ELR (cell line): ENCODE measurements at regions not wholly inside any gene's neighbourhood (a gene's known extent, or its start where the extent isn't known, plus 50 kb on each side); places are given as distances from the start of the nearest gene placed in this dataset.
A peak's percentile ranks its signal among the peaks of the same experiment; 100 is the strongest.

Source experiments
- DNase-seq: peaks from one replicate; pipeline ENCODE4 v3.0.0-alpha.2; 2015; ENCODE audit warnings: low read depth

DNA sequence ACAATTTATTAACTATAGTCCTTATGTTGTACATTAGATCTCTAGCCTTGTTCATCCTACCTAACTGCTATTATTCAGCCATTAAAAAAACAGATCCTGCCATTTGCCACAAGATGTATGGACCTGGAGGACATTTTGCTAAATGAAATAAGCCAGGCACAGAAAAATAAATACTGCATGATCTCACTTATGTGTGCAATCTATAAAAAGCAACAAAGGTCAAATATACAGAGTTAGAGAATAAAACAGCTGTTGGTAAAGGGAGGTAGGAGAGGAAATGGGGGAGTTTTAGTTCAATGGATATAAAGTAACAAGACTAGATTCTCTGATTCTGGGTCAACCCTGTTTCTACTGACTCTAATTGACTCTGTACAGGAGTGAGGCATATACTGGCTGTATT is 103.3 kb upstream of the FAM9C start:
- no peak for DNase-seq

DNA sequence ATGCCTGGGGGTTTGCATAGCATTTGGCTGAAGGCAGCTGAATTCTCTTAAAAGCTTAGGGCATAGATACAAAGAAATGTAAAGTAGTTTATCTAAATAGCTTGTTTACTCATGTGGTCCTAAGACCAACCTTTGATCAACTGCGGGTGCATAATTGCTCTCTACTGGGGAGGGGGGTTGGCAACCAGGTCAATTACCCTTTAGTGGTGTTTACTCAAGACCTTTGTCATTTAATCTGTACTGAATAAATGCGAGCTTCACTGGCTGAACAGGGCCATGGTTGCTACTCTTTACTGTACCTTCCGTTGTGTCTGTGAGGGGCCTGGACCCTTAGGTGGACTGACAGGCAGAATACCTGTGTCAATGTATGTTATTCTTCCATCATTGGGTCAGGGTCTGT is 102.7 kb upstream of the FAM9C start:
- no peak for DNase-seq

DNA sequence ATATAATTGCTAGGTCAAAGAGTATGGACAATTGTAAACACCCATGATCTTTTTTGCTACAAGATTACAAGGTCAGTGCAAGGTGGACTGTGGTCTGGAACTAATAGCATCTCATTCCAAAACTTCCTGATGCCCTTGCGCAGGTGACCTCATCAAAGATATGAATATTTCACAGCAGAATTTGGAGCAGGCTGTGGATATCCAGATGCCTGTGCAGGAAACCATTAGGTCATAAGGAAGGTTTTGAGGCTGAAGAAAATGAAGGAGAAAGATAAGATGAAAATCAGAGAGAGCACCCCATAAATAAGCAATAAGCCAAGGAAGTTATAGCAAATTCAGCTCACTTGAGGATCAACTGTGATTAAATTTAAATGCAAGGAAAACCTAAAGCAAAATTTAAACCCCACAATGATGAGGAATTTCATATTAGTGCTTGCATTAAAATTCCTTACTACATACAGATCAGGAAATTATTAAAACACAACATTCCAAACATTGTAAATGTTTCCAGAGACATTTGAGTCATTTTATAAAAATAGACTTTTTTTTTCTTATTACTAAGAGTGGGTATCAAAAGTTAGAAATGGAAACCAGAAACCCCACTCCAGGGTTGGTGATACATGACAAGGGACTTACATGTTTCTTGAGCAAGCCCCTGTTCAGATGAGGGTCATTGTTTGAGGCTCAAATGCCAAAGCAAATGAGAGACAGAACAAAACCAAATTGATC is 100.7 kb upstream of the FAM9C start:
- no peak for DNase-seq

DNA sequence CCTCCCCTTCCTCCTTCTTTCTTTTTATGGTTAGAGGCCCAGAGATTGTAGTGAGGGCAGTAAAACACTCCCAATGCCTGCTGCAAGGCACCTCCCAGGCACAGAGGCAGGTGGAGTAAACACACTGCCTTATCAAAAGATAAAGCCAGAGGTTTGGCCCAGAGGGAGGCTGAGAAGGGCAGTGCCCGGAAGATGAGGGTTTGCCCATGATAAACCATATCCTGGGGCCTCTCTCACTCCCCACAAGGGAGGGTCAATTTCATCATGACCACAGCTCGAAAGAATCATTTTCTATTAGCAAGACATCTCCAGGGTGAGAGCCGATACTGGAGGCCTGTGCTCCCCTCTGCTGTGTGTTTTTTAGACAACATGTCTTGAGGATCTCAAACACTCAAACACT is 98.5 kb upstream of the FAM9C start:
- DNase-seq = no peak

DNA sequence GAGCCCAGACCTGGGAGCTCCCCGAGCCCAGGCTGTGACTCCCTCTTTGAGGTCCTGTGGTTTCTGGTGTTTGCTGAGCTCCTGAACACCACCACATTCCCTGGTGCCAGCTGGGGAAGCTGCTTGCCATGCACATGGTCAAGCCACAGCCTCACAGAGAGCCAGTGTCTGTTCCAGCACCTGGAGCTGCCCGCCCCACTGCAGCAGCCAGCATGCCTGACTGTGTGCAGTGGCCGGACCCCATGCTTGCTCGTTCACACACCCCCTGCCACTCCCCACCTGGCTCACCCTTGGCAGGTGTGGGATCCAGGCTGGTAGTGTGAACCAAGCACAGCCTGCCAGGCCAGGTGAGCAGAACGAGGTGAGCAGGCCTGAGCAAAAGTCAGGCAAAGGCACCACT is 95.6 kb upstream of the FAM9C start:
- no peak for DNase-seq

DNA sequence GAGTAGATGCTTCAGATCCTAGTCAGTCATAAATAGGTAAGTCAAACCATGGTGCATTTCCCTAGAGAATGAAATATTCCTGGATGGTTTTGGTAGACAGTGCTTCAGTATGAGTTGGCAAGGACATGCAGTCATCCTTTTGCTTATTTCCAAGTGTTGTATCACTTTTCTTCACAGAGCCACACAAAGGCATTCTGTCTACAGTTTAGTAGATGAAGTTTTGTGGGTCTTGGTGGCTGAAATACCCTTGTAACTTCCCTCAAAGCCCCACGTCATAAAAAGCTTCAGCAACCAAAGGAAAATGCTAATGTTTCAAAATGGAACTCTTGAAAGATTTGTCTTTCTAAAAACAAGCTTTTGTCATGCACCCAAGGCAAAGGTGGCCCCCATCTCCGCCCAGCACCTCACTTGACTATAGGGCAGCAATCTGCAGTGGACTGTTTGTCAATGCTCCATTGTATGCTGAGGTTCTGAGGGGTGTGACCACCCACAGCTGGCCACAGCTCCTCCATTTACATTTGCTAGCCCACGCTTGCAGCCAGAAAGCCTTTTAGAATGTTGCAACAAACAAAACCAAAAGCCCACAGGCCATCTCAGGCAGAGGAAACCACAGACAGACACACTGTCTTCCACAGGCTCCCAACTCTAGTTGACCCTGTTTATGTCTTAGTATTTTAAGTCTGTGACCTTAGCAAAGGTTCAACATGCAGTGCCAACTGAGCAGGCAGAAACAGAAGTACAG is 87.1 kb upstream of the FAM9C start:
- peak; percentile 41 for DNase-seq

DNA sequence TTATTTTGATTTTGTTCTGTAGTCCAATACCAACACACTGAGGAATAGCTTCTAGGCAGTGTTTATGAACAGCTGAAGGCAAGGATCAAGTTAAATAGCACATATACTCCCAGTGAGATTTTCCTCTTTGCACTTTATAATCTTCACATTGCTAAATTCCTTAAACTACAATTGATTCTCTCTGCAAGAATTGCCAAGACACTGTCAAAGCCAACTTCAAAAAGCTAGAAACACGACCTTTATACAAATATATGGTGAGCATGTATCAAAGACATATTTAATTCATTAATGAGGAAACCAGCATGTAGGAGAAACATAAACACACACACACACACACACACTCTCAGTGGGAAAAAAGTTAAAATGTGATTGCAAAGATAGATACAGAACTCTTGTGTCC is 86.4 kb upstream of the FAM9C start:
- no peak for DNase-seq

DNA sequence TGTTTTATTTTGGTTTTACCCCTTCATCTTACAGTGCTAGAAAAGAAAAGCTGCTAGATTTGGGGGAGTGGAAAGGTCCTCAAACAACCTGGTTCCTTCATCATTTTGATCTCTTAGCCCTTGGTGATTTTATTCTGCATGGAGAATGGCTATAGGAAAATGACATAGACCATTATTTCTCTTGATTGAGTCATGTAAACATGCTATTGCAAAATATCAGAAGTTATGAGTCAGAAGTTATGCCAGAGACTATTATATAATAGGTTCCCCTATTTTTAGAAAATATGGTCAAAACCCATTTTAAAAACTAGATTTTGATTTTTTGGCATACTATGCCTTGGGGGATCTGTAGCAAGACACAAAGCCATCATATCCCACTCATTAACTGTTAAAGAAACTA is 83.7 kb upstream of the FAM9C start:
- DNase-seq = peak; percentile 55

DNA sequence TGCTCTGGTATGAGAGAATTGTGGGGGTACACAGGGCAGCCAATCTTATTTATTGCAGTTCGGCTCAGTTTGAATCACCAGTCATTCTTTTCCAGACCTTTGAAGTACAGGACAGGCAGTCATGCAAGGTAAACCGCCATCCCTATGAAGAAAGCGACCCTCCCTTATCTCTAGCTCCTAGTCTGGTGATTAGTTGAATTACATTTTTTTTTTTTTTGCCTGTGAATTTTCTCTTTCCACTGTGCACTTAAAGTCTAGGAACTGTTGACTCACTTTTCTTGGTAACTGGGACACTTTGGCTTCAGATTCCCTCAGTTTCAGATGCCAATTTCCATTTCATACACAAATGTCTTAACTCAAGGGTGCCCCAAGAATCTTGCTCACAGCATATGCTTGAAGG is 82.4 kb upstream of the FAM9C start:
- DNase-seq = no peak

DNA sequence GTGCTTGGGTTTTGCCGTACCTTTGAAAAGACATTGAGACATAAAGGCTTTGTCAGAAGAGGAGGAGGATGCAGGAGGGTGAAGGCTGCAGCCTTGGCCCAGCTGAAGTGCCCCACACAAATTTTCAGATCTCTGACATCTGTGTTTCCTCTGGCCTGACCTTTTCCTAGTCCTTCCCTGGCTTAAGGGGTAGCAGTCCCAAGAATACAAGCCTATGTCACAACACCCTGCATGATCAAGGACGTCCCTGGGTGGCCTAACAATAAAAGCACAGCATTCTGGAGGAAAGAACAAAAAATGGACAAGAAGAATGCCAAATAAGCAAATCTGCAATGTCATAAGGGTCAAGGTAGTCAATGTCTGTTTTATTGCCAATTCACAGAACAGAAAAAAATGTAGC is 80.8 kb upstream of the FAM9C start:
- no peak for DNase-seq

DNA sequence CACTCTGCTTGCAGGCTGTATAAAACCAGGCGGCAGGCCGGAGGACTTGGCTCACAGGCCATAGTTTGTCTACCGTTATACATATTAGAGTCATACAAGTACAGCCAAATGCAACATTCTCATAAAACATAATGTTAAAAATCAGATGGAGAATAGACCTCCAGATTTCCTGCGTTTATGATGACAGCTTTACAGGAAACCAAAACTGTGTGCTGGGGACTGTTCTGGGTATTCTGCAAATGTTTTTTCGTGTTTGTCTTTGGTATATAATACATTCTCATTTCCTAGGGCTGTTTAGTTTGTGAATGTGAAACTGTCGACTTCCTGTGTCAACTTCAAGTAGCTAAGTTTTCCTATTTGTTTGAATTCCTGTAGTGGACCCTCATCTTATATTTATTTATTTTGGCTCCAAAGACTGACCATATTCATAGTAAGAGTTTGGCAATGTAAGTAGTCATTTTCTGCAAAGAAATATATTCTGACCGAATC is 79.5 kb upstream of the FAM9C start:
- DNase-seq = peak; percentile 46

DNA sequence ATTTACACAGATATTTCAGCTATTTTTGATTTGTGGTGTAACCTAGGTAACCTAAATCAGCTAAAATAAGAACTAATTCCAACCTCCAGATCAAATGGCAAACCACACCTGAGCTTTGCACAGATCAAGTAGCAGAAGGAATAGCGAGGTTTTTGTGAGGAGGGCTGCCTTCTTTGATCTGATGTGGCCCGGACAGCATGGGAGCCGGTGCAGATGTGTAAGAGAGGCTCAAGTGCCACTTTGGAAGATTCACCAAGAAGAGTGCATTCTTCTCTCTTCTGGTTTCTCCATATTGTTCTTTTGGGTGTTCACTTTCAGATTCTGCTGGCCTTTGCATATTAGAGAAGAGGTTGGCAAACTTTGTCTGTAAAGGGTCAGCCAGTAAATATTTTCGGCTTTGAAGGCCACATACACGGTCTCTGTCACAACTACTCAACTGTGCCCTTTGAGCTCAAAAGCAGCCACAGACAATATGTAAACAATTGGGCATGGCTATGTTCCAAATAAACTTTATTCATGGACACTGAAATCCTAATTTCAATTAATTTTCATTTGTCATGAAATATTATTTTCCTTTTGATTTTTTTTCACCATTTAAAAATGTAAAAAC is 78.9 kb upstream of the FAM9C start:
- no peak for DNase-seq

DNA sequence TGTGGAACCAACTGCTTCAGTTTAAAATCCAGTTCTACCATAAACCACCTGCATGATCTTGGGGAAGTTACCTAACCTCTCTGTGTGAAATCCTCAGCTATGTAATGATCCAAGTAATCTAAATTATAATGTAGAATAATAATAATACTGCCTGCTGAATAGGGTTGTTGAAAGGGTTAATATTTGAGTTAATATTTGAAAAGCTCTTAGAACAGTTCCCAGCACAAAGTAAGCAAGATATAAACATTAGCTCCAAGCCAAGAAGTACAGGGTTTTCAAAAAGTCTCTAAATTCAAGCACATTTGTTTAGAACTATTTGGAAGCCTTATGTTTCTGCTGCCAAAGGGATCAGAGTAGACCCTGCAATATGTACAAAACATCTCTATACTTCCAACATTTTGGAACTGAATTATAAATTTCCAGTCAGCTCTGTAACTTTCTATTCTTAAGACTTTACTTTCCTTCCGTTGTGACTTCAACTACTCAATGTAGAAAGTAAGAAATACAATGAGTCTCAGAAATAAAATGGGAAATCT is 76.7 kb upstream of the FAM9C start:
- DNase-seq = no peak

DNA sequence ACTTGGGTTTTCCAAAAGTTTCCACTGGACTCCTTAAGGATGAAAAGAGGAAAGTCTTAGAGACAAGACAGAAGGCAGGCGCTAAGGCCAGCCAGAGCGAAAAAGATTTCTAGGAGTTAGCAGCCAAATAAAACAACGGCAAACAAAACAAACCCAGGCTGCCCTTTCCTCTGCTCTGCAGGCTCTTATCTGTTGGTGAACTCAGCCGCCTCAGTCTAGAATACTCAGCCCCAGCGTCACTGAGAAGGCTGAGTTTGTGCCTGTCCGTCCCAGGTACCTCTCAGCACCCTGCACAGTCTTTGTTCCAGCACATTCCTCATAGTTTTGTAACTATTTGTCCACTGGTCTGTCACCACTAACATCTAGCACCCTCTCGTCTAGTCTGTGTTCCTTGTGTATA is 75.6 kb upstream of the FAM9C start:
- DNase-seq = no peak

DNA sequence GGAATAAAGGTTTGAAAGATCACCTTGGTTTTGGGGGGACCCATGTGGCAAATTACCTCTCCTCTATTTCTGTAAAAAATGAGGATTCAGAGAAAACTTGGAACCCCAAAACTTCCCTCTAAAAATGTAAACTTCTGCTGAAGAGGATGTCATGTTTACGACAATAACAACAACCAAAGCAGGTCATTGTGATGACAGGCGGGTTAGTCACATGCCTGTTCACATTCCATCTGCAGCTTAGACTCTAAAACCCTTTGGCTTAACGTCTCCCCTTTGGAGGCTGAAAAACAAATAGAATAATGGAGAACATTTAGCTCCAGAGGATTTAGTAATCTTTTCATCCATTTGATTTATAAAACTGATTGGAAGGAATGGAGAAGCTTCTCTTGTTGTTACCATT is 75.0 kb upstream of the FAM9C start:
- peak; percentile 71 for DNase-seq

DNA sequence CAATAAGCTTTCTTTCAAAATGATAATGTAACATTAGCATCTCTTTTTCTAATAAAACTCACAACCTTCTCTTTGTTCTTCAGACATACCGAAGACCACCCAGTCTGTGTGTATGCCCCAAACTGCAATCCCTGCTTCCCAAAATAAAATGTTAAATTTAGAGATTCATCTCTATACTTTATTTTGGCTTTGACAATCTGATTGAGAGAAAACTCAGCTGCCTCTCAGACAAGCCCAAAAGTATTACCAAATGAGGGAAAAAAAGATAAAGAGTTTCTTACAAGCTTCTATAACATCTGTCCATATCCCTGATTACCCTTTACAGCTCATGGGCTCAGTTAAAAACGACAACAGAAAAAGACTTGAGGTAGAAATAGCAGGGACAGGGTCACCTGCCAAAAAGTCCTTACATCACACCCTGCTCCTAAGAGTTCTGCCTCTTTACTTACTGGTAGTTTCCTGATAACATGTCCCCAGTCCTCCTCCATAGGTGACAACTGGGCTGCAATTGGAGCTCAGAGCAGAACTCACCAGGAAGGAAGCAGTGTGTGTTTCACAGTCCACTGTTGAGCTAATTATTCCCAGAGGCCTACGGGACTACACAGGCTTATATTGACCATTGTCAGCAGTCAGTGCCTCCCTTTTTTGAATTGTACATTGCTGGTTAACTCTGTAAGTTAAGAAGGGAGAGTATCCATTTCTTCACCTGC is 70.9 kb upstream of the FAM9C start:
- no peak for DNase-seq

DNA sequence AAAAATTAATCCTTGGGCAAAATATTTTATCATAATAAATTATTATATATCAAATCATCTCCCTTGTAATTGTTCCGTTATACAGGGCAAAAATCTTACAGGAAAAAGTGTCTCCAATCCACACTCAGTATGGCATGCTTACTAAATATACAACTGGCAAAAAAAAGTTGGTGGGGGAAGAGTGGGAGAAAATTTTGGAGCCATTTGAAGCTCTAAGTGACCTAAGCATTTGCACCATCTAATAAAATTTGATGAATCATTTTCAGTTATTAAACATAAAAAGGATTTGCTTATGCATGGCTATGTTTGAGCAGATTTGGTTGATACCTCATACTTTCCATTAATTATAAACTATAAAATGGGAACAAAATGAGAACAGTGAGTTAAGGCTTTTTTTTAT is 68.1 kb upstream of the FAM9C start:
- no peak for DNase-seq

DNA sequence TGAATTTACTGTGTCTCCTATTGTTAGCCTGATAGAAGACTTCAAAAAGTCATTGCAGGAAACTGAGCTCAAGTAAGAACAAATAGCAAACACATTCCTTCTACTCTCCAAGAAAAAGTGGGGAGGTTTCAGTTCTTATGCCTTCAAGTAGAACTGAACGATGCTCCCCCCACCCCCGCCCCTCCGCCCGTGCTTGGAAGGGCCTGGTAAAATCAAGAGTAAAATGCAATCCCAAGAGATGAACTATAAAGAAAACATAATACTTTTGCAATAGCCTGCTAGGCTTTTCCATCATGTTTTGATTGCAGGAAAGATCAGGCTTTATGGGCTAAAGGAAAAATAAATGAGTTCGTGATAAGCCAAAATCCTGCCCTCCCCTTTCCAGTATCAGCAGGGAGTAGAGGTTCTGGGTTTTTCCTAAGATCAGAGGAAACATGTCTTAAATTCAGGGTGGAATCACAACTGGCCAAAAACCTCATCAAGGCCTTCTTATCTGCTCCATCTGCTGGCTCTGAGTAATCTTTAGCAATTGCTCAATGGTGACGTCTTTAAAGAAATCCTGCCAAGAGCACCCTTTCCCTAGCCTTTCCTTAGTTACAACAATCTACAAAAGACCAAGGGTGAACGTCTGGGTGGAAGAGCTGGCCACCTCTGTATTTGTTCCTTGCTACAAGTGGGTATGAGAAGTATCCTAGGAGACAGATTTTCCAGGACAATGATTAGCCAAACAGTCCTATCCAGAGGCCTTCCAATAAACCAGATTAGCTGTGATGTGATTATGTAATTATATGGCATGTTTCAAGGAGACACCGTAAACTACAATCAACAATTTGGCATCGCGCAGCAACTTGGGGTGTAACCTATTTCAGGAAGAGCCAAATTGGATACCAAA is 66.3 kb upstream of the FAM9C start:
- peak; percentile 89 for DNase-seq

DNA sequence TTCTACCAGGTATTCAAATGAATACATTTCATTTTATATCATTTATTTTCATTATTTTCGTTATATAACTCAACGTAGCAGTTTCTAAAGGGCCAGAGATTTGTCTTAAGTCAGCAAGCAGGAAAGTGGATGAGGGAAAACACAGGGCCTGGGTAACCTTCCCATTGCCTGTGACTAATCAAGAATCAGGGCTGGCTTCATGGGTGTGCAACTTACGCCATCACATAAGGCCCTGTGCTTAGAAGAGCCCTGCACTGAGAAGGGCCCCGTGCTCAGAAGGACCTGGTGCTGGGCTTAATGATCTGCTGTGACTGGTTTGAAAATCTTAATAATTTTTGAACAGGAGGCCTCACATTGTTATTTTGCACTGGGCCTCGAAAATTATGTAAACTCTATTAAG is 65.4 kb upstream of the FAM9C start:
- DNase-seq = peak; percentile 39

DNA sequence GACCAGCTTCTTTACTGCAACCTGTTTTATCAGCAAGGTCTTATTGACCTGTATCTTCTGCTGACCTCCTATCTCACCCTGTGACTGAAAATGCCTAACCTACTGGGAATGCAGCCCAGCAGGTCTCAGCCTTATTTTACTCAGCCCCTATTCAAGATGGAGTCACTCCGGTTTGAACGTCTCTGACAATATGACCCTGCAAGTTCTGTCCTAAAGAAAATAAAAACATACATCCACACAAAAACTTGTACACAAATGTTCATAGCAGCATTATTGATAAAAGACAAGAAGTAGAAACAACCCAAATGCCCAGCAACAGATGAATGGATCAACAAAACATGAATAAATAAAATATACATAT is 59.5 kb upstream of the FAM9C start:
- no peak for DNase-seq

DNA sequence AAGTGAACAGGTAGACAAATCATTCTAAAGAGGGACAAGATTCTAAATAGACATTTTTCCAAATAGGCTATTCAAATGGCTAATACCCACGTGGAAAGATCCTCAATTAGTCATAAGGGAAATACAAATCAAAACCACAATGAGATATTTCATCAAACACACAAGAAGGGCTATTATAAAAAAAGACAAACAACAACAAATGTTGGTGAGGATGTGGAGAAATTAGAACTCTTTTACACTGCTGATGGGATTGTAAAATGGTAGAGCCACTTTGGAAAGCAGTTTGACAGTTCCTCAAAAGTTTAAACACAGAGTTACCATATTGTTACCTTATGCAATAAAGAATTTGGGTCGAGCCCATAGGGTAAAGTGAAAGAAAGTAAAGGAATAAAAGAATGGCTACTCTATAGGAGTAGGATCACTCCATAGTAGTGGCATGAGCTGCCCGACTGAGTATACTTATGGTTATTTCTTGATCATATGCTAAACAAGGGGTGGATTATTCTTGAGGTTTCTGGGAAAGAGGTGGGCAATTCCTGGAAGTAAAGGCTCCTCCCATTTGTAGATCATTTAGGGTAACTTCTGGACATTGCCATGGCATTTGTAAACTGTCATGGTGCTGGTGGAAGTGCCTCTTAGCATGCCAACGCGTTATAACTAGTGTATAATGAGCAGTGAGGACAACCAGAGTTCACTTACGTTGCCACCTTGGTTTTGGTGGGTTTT is 58.9 kb upstream of the FAM9C start:
- DNase-seq = peak; percentile 53
